ELF-1 (cell line): ENCODE measurements at regions not wholly inside any gene's neighbourhood (a gene's known extent, or its start where the extent isn't known, plus 50 kb on each side); places are given as distances from the start of the nearest gene placed in this dataset.
A peak's percentile ranks its signal among the peaks of the same experiment; 100 is the strongest.

ENCODE experiments used
- DNase-seq: peaks from one replicate; pipeline ENCODE4 v3.0.0-alpha.2; 2016; ENCODE audit warnings: low read depth, low spot score

DNA sequence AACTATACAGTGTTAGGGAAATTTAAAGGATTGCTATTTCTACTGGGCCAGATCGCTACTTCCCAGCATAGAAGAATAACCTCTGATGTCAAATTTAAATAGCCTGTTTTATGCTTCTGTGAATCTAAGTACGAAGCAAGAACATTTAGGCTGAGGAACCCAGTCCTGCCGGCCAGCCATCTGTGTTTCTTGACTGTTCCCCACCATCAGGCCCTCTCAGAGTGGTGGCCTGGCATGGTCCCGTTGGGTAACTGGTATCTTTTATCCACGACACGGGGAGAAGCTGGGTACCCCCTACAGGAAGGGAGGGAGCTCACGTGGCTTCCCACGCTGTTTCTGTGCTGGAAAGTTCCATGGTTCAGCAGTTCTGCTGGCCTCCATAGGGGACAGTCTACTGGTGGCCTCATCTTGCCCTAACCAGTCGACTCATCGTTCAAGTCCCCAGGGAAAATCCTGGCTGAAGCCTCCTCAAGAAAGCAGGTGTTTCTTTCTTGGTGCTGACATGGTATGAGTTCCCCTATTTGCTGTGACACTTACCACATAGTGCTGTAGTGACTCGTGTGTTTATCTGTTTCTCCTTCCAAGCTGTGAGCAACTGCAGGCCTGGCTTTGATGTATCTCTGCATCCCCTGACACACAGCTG is 201.7 kb upstream of the NLRP1 start:
- no peak for DNase-seq

DNA sequence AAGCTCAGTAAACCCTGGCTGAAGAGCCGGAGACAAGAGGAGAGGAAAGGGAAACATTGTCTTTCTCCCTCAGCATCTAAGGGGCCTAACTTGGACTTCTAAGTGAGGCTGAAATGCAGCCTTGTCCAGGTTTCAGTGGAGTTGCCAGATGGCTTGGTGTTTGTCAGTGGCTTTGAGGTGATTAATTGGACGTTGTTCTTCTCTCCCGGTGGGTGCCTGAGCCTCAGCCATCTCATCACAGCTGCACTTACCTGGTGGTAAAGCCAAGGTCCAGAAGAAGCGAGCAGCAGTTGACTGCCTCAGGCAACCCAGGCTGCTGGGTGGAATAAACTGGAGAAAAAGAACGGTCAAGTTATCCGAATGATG is 202.2 kb upstream of the NLRP1 start:
- no peak for DNase-seq

DNA sequence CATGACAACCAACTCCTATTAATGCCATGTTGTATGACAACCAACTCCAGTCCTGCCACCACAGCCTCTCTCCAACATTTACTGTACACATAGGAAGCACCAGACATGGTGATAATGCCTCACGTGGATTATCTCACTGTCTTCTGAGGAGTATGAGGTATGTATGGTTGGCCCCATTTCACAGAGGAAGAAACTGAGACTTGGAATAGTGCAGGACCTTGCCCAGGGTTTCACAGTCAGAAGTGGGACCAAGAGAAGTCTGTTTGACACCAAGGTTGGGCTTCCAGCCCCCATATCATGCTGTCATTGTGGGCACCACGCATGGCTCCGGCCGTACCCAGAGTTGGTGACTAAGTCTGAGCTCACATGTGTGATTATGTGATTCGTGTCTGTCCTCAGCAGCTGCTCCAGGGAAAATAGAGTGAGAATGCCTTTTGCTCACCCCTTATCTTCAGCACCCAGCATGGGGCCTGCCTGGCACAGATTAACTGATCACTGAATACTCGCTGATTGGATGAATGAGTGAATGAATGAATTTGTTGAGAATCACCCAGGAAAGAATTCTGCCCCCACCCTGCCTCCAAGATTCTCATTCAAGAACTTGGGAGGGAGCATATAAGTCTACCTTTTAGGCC is 204.1 kb upstream of the NLRP1 start:
- DNase-seq, result no peak

DNA sequence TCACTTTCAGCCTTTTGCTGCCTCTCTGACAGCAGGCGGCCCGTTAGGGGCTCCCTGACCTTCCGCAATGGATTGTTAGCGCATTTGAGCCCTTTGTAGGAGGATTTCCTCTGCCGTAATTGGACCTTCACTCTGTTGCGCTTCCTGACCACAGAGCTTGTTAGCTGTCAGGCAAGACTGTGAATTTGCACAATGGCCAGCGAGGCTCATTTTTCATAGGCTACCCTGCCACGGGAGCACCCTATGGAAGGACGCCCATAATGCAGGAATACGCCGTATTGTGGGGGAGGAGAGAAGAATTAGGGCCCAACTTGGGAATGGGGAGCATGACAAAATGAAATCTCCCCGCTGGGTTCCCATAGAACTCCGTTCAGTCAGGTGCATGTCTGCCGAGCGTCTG is 205.2 kb upstream of the NLRP1 start:
- DNase-seq, result no peak

DNA sequence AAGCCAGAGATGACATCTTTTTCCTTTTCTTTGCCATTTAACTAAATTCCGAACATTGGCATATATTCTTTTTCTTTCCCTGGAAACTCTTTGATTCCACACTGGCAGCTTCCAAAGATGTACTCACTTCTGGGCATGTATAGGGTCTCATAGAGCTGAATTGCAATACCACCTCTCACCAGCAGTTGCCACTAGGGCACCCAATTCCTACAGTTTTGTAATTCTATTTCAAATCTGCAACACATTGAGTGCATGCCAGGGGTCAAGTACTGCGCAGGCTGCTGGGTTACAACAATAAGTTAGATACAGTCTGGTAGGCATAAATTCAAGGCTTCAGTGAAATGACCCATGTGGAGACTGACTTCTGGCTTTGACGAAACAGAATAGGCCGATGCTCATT is 208.8 kb upstream of the NLRP1 start:
- DNase-seq, result no peak

DNA sequence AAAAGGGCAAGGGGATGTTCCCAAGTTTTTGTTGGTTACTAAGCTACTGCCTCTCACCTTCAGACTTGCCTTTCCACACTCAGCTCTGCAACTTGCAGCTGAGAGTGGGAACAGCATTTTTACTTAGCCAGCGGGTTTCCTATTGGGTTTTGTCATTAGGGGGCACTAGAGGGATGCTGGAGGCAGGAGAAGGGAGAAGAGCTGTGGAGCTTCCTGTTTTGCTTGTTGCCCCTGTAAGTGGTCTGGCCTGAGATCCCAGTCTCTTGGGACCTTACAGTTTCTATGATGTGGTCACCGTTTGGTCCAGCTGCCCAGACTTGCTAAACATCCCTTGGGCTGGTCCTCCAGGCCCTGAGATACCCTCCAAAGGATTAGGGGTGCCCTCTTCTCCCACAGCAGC is 209.6 kb upstream of the NLRP1 start:
- DNase-seq, result peak; percentile 74

DNA sequence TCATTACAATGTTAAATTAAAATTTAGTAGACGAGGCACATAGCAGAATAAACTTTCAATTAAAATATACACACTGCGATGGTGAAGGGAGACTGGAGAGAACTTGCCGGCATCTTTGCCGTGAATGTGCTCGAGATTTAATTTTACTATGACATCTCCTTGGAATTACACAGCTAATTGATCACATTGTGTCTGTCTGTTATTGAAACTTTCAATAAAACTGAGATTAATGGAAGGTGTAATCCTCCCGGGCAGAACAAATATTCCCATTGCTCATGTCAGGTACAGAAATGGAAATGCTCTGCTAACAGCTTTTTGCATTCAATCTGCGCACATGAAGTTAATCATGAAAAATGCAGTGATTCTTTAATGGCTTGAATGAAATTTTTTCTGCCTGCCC is 210.1 kb upstream of the NLRP1 start:
- DNase-seq, result no peak

DNA sequence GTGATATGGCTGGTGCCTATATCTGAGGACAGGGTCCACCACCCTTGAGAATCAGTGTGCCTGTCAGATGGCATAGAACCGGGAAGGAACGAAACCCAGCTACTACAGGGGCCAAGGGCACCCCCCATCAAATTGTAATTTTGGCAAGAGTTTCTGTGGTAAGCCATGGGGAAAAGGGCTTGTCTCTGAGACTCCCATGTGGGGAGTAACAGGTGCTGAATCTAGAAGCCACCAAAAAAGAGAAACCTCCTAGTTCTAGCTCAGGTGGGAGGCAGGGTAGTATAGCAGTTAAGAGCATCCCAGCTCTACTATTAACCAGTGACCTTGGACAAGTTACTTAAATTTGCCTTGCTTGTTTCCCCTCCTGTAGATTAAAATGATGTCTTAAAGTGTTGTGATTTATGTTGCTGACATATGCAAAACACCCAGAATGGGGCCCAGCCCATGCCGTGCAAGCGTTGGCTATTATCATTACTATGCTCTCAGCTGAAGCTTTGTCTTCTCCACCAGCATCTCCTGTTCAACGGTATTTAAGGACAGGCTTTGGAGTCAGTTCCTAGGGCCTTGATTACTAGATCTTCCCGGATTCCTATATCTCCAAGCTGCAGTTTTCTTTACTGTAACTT is 210.7 kb upstream of the NLRP1 start:
- no peak for DNase-seq

DNA sequence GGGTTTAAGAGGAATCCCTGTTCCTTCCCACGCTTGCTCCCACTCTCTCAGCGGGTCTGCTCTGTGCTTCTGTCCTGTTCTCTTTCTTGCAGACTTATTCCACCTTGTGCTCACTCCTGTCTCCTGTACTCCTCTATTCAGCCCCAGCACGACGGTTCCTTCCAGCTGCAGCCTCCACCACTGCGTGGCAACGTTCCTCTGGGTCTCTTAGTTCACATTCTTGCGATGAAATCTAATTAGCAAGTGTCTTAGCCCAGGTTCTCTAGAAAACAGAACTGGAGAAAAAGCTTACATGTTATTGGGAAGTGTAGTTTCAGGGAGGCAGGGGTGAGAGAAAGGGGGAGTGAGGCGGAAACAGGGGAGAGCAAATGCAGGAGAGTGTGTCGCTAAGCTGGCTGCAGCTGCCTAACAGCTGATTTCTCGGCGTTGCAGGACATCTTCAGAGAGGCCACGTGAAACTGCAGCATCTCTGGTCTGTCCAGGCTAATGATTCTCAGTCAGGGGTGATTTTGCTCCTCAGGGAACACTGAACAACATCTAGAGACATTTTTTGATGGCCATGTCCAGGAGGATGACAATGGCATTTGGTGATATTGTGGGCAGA is 213.2 kb upstream of the NLRP1 start:
- no peak for DNase-seq

DNA sequence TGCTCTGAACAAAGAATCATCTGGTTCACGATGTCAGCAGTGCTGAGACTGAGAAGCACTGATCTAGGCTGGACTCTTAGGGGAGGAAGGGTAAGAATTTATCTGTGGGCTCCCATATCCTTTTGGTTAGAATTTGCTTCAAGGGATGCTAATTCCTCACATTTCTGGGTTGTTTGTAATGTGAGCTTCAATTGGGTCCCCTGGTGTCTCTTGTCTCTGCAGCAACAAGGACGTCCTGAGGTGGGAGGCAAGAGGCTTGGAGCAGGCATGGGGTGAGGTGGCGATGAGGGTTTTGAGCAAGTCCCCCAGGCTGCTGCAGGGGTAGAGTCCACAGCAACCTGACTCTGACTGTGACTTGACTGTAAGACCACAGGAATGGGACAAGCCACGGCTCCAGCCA is 213.8 kb upstream of the NLRP1 start:
- DNase-seq, result no peak

DNA sequence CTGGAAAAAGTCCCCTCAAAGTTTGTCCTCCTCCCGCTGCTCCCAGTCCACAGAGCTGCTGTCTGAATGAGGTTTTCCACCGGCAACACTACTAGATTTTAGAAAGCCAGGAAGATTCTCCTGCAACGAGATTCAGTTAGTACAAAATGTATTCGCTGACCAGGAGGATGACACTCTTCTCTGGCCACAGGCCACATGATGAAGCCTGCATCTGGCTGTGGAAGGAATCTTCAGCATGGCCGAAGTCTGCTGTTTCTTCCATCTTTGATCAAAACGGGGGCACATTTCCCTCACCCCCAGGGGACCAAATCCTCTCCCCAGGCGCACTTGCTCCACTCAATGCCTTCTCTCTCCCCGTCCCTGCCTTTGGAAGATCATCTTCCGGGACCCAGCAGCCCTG is 215.8 kb upstream of the NLRP1 start:
- no peak for DNase-seq

DNA sequence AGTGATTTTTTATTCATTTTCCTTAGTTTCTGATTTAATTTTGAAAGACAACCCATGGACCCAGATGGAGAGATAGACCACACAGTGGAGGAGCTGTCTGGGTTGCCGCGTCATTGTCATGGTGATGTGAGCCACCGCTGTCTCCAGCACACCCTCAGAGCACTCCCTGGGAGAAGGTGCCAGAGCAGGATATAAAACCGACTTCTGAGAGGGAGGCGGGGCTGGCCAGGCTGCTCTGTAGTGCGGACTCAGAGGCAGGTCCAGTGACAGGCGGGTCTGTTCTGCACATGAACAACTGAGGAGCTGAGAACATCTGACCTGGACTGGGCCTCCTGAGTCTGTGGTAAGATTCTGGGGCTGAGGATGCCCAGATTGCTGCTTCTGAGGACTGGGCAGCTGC is 216.3 kb upstream of the NLRP1 start:
- DNase-seq, result peak; percentile 81

DNA sequence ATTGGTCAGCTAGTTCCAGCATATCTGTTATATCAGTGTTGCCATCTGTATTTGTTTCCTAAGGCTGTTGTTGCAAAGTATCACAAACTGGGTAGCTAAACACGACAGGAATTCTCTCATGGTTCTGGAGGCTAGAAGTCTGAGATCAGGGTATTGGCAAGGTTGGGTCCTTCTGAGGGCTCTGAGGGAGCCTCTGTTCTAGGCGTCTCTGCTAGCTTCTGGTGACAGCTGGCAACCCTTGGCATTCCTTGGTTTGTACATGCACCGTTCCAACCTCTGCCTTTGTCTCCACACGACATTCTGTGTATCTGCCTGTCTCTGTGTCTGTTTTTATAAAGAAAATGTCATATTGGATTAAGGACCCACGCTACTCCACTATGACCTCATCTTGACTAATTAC is 219.9 kb upstream of the NLRP1 start:
- DNase-seq, result no peak

DNA sequence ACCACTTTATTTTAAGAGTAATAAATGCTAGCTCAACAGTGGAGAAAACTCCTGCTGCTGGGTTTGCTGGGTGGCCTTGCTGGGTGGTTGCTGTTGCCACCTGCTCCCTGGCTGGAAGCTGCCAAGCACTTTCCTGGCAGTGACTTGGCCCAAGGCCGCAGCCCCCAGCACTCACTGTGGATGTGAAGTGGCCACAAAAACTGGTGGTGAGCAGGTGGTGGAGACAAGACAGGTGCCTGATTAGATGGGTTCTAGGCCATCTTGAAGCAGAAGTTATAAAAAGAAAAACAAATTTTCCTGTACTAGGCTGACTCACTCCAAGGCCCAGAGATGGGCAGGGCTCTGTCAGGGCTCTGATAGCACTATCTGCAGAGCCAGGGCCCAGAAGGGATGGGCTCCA is 224.7 kb upstream of the NLRP1 start:
- DNase-seq, result no peak

DNA sequence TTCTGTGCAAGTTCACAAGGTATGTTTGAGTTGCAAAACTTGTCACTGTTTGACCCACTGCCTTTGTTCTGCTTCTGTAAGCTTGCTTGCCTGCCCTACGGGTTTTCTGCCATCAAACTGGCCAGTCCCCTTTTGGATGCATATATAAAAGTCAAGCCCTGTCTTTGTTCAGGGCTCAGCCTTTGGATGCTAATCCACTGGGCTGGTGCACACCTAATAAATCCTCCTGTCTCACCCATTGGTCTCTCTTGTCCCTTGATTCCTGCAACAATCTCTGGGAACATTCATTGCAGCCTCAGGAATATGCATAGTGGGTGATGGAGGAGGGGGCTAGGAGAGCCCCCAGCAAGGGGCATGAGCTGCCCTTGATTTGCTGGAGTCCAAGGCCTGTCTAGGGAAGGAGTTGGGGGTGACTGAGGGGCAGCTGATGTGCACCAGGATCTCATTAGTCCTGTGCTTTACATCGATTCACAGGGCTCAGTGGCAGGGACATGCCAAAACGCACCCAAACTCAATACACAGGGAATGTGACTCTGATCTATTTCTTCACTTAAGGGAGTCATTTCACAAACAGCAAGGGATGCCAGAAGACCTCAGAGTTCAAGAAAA is 225.4 kb upstream of the NLRP1 start:
- DNase-seq, result no peak

DNA sequence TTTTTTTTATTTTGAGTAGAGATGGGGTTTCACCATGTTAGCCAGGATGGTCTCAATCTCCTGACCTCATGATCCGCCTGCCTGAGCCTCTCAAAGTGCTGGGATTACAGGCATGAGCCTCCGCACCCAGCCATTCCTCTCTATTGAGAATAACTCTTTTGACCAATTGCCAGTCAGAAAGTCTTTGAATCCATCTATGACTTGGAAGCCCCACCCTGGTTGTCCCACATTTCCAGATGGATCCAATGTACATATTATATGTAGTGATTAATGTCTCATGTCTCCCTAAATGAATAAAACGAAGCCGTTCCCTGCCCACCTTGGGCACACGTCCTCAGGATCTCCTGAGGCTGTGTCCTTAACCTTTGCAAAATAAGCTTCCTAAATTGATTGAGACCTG is 228.3 kb upstream of the NLRP1 start:
- DNase-seq, result no peak

DNA sequence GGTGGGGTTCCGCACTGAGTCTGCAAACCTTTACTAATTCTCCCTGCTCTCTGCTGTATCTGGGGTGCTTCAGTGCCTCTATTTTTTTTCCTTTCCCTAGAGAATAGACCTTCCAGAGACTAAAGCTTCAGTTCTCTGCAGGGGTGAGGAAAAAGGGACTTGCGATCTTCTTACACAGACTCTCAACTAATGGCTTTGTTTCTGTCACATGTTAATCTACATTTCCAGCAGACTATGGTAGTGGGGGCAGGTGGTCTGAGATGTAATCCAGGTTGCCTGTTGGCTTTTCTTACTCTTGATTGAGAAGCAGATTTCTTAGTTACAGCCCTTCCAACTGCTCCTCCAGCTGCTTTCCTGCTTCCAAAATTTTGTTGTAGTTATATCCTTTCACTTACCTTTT is 229.0 kb upstream of the NLRP1 start:
- DNase-seq, result no peak

DNA sequence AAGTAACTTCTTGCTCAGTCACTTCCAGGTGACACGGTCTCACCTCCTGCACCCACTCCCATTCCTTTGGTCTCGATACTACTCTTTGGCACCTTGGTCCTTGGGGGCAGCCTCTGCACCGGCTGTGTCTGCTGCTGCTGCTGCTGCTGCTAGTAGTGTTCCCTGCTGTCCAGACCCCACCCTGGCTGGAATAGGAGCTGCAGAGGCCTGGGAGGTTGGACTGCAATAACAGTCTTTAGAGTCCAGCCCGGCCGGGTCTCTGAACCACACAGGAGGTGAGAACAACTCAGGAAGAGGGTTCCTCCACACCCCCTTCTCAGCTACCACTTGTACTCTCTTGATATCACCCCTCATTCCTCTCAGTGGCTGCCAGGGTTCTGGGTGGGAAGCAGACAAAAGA is 231.1 kb upstream of the NLRP1 start:
- no peak for DNase-seq

DNA sequence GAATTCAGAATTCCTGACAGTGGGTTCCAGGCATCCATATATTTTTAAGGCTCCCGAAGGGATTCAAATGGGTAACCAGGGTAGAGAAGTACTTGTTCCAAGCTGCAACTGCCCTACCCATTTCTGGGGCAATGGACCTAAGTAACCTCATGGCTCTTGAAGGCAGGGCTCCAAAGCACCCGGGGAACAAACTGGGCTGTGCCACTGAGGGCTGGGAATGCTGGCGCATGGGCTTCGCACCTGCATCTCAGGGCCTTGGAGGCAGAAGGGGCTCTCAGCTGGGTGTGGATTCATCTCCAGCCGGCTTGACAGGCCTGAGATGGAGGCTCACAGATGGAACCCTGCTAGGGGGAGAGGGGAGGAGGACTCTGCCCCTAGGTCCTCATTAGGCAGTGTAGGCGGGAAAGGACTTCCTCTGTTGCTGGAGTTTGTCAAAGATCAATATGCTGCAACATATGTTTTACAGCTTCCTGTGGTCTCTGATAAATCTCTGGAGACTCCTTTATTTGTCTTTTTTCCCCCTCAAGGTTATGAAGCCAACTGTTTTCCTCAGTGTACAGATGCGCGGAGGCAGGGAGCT is 232.3 kb upstream of the NLRP1 start:
- no peak for DNase-seq

DNA sequence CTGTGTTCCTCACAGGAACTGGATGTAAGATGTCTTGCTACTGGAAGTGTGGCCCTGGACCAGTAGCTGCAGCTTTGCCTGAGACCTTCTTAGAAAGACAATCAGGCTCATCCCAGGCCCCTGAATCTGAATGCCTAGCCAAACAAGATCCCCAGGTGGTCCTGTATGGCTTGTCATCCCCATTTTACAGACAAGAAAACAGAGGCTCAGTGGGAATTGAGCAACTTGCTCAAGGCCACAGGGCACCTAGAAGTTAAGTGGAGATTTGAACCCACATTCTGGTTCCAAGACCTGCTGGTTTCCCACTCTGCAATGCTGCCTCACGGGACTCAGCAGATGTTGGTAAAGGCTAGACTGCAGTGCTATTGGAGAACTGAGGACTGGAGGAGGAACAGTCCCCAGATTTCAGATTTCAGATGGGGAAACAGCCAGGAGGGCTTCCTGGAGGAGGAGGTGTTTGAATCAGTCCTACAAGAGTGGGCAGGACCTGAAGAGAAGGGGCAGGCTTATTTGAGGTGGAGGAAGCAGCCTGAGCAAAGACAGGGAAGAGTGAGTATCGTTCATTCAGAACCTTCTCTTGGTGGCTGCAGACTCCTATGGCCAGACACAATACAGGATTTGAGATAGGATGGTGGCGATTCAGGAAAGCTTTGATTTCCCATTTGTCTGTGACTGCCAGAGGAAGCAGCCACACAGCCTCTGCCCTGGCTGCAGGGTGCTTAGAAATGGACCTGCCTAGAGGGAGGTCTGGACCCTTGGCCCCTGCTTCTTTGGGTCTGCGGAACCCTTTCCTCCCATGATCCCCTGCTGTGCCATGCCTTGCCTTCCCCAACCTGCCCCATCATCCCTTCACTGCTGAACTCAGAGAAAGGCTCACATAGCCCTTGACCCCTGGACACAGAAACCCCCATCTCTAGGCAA is 233.4 kb upstream of the NLRP1 start:
- DNase-seq, result no peak

DNA sequence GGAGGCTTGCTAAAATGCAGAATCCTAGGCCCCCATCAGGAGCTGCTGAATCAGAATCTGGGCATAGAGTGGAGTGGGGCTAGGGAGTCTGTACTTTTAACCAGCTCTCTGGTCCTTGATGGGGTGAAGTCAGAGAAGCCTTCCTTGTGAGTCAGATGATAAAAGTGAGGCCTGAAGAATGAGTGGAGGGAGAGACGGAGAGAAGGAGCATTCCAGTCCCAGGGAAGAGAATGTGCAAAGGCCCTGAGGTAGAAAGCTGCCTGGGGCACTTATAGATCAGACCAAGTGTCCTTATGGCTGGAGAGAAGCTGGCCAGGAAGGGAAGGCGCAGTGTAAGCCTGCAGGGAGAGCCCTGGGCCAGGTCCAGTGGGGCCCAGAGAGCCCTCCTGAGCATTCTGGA is 235.1 kb upstream of the NLRP1 start:
- DNase-seq, result no peak
